ENCODE measurements at regions not wholly inside any gene's neighbourhood (a gene's known extent, or its start where the extent isn't known, plus 50 kb on each side); places are given as distances from the start of the nearest gene placed in this dataset.
"Not testable (repeated sequence)": the region's sequence is repeated elsewhere in the genome, so short reads cannot be mapped to it uniquely, and the experiment has no call there.

- not testable (repeated sequence) for DNase-seq (ENCODE audit: extremely low read depth, low read depth, low spot score)
These were observed 104.5 kb downstream of the ZNF33B start for GRCh38 chr10:42533866-42534265.

DNA sequence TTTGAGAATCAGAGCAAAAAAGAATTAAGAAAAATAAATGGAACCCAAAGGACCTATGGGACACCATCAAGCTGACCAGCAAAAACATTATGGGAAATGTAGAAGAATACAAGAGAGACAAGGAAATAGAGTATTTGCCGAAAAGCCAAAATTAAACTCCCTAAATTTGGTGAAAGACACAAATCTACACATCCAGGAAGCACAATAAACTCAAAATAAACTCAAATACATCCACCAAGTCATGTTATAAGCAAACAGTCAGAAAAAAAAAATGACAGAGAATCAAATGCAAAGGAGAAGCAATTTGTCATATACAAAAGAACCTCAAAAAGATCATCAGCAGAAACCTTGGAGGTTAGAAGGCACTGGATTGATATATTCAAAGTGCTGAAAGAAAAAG lies 105.4 kb downstream of the ZNF33B start:
- DNase-seq (ENCODE audit: extremely low read depth, low read depth, low spot score) = no peak

DNA sequence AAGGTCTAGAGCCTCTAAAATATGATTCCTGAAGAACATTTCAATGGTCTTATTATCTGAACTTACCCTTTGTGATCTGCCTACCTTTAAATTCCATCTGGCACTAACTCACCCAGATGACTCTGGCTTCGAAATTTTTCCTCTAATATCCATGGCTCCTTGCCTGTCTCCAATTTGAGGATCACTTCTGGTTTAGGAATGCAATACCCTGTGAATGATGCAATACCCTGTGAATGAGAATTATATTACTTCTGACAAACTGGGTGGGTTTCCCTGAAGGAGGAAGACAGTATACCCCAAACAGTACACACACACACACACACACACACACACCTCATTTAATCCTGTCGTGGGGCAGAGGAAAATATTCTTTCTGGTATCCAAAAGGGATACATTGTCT lies 115.3 kb downstream of the ZNF33B start:
- no peak for DNase-seq (ENCODE audit: extremely low read depth, low read depth, low spot score)

DNA sequence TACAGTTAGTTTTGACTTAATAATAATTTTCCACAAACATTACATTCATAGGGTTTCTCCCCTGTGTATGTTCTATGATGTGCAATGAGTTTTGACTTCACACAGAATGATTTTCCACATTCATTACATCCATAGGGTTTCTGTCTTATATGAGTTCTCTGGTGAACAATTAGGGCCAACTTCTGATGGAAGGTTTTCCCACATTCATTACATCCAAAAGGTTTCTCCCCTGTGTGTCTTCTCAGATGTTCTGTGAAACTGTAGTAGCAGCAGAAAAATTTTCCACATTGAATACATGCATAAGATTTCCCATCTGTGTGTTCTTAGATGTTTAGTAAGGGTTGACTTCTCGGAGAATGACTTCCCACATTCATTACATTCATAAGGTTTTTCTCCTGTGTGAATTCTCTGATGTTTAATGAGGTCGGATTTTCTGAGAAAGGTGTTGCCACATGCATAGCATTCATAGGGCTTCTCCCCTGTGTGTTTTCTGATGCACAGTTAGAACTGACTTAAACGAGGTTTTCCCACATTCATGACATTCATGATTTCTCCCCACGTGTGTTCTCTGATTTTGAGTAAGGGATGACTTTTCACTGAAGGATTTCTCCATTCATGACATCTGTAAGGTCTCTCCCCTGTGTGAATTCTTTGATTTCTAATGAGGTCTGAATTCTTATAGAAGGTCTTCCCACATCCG lies 118.5 kb downstream of the ZNF33B start:
- DNase-seq (ENCODE audit: extremely low read depth, low read depth, low spot score) = no peak

- DNase-seq (ENCODE audit: extremely low read depth, low read depth, low spot score) = no peak
These were observed 119.3 kb downstream of the ZNF33B start for GRCh38 chr10:42519079-42519478.

GRCh38 chr10:42513921-42514320 lies 124.4 kb downstream of the ZNF33B start:
- no peak for DNase-seq (ENCODE audit: extremely low read depth, low read depth, low spot score)

DNA sequence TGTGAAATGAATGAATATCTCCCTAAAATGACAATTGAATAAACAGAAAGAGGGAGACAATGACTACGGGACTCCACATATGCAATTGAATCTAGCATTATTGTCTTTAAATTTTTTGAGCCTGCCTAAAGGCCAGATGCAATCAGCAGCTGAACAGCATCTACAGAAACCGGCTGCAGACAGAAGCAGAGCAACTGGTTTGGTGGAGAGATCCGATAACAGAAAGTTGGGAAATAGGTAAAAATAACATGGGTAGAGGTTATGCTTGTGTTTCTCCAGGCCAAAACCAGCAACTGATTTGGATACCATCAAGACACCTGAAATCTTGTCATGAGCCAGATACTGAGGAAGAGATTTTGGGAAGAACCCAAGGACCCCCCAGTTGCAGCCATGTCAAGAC lies 146.6 kb downstream of the ZNF33B start:
- DNase-seq (ENCODE audit: extremely low read depth, low read depth, low spot score) = no peak

GRCh38 chr10:42491001-42491592 lies 147.3 kb downstream of the ZNF33B start:
- no peak for DNase-seq (ENCODE audit: extremely low read depth, low read depth, low spot score)

- no peak for DNase-seq (ENCODE audit: extremely low read depth, low read depth, low spot score)
These were observed 148.0 kb downstream of the ZNF33B start for GRCh38 chr10:42490368-42490767.

- no peak for DNase-seq (ENCODE audit: extremely low read depth, low read depth, low spot score)
These were observed 150.0 kb downstream of the ZNF33B start for GRCh38 chr10:42488416-42488815.

DNA sequence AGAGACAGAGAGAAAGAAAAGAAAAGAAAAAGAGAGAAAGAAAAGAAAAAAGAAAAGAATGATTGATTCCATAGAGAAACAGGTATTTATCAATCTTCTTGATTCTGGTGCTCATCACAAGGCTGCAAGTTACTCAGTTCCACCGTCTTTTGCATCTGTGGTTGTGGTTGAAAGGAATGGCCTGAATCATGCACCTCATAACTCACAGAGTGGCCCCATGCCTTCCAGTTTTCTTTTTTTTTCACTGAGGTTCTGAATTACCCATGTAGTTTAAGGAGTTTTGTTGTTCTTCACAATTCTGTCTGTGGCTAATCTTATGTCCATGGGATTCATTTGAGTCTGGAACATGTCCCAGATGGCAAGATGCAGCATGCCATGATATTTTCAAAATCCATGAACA lies 156.0 kb downstream of the ZNF33B start:
- DNase-seq (ENCODE audit: extremely low read depth, low read depth, low spot score) = no peak

DNA sequence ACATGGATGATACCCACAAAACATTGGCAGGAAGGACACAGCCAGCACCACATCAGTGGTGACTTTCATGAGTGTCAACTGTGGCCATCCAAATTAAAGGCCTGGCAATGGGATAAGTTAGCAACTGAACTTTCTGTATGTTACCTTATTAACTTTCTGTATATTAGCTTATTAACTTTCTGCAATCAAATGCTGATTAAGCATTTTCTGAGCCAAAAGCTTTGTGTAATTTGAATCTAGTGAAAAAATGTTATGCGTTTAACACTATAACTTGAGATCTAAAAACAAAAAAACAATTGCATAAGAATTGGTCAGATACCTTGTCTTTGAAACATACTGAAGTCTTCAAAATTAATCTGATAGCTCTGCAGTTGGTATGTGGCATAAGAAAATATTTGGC lies 159.3 kb downstream of the ZNF33B start:
- no peak for DNase-seq (ENCODE audit: extremely low read depth, low read depth, low spot score)

- no peak for DNase-seq (ENCODE audit: extremely low read depth, low read depth, low spot score)
These were observed 161.2 kb downstream of the ZNF33B start for GRCh38 chr10:42477170-42477569.

DNA sequence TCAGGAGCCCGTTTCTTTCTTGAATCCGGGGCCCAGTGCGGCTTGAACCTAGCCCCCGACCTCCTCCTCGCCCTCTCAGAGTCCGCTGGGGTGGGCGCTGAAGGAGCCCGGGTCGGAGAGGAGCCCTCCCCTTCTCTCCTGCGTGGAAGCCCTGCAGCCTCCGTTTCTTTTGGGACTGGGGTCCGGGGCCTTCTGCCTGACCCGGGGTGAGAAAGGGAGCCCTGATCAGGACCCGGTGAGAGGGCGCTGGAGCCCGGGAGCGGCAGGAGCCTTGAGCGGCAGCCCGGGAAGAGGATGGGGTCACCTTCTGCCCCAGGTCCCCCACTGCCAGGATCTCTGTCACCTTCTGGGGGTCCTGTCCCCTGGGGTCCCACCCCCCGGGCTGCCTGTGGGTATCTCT lies 162.3 kb downstream of the ZNF33B start:
- no peak for DNase-seq (ENCODE audit: extremely low read depth, low read depth, low spot score)

DNA sequence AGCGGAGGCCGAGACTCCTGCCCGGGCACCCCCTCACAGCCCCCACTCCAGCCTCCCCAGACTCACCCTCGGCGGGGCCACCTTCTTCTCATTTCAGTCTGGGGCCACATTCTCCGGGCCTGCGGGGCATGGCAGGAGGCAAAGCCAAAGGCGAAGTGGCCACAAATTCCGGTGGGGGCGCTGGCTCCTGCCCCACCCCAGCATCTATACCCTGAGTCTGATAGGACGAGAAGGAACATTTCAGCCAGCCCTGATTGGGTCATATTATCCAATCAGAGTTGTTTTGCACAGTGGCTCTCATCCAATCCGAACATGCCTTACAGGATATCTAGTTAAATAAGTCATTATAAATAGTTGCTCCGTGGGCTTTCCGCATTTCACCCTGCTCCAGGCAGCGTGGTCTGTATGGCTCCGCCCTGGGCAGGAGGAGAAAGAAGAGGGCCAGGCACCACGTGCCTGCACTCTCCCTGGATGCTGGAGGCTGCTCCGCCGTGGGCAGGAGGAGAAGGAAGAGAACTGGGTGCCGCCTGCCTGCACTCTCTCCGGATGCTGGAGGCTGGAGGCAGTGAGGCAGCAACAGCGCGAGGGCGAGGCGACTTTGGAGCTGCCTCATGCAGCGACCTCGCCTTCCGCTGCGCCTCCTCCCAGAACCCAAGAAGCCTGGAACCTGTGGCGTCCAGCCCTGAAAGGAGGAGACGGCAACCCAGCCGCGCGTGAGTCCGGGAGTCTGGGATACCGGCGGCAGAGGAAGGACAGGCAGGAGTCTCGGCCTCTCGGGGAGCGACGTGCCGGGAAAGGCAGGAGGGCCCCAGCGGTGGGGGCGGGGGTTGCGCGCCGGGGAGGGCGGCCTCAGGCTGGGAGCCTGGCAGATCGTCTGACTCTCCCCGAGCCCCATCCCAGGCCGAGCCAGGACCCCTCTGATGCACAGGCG lies 162.9 kb downstream of the ZNF33B start:
- DNase-seq (ENCODE audit: extremely low read depth, low read depth, low spot score) = no peak

DNA sequence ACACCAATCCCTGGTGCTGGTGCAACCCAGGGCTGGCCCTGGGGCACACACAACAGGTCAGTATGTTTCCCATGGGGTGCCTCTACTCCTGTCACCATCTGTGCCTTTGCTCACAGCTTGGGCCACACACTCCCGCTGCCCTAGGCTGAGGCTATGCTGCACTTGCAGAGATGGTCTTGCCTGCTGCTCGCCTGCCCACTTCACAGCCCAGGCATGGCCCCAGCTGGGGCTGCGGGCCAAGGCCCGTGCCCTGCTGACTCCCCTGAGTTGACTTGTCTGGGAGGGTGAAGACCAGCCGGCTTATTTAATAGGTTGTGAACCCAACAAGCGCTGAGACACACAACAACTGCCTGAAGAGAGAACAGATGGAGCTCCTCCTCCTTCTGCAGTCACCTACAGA lies 184.1 kb downstream of the ZNF33B start:
- no peak for DNase-seq (ENCODE audit: extremely low read depth, low read depth, low spot score)

GRCh38 chr10:42431095-42431494 lies 207.3 kb downstream of the ZNF33B start:
- no peak for DNase-seq (ENCODE audit: extremely low read depth, low read depth, low spot score)

DNA sequence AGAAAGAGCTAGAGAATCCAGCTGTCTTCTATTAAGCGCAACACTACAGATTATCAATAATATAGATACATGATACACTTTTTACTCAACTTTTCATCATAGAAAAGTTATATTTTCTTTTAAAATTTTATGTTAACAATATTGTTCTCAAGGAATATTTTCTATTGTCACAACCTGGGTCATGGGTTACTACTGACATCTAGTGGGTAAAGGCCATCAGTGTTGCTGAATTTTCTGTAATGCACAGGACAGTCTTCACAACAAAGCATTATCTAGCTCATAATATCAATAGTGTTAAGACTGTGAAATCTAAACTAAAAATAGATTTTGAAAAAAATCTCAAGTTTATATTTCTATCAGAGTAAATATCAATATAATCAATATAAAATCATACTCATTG lies 209.8 kb downstream of the ZNF33B start:
- no peak for DNase-seq (ENCODE audit: extremely low read depth, low read depth, low spot score)

- no peak for DNase-seq (ENCODE audit: extremely low read depth, low read depth, low spot score)
These were observed 215.5 kb downstream of the ZNF33B start for GRCh38 chr10:42422911-42423310.

DNA sequence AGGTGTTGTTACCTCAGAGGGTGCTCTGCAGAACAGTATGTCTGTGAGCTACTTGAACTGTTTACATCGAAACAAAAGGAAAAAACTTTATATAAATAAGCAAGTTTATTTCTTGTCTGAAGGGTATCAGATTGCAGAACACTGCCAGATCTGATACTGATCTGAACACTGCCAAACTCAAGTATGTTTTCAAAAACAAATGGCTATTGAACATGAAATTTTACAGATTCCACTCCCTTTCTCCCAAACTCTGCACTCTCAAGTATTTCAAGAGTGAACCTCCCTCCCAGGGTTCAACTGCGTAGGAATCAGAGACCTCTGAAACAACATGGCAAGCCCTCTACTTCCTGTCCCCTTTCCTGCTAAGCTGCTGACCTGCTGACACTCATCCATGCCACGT lies 216.6 kb downstream of the ZNF33B start:
- DNase-seq (ENCODE audit: extremely low read depth, low read depth, low spot score) = no peak

- DNase-seq (ENCODE audit: extremely low read depth, low read depth, low spot score) = no peak
These were observed 218.6 kb downstream of the ZNF33B start for GRCh38 chr10:42419789-42420188.

Data from glomerular endothelial cell (primary cell).